Fibroblast of lung (primary cell): ENCODE measurements at regions not wholly inside any gene's neighbourhood (a gene's known extent, or its start where the extent isn't known, plus 50 kb on each side); places are given as distances from the start of the nearest gene placed in this dataset.

Experiments
- DNase-seq, 2 donors: peaks; one replicate each; pipeline versions ENCODE4 v3.0.0 to v3.0.0-alpha.2; 2010; ENCODE audit warnings: low read depth in 2 of 2
- H2AFZ ChIP-seq: 2 replicates; pipeline ENCODE4 v1.5.1; 2012; ENCODE audit warnings: low read length, control low read depth, inconsistent platforms
- H3K27ac ChIP-seq: 2 replicates; pipeline ENCODE4 v1.5.1; 2011; ENCODE audit warnings: low read length, control low read depth; ENCODE audit not compliant: insufficient read depth
- H3K27me3 ChIP-seq: 2 replicates; pipeline ENCODE4 v1.5.1; 2011; ENCODE audit warnings: mild to moderate bottlenecking, low read length; ENCODE audit not compliant: control insufficient read depth, insufficient read depth
- H3K36me3 ChIP-seq: 2 replicates; pipeline ENCODE4 v1.5.1; 2011; ENCODE audit warnings: low read length; ENCODE audit not compliant: control insufficient read depth, insufficient read depth
- H3K4me1 ChIP-seq: 2 replicates; pipeline ENCODE4 v1.5.1; 2011; ENCODE audit warnings: low read length; ENCODE audit not compliant: control insufficient read depth, insufficient read depth; ENCODE audit errors: extremely low read depth
- H3K4me2 ChIP-seq: 2 replicates; pipeline ENCODE4 v1.5.1; 2011; ENCODE audit warnings: low read length, control low read depth; ENCODE audit not compliant: insufficient read depth; ENCODE audit errors: extremely low read depth
- H3K4me3 ChIP-seq, 4 experiments: fragments of 200-600 bp in 1 of 4; sonication (generic) in 1 of 4; replicated peaks in 1 of 4; 2 replicates each; pipeline ENCODE4 v1.5.1; 2011 to 2016; ENCODE audit warnings: low read length in 4 of 4, low read depth in 3 of 4, mild to moderate bottlenecking in 3 of 4, control low read depth in 2 of 4, inconsistent platforms in 1 of 4, mixed read lengths in 1 of 4; ENCODE audit not compliant: insufficient read depth in 1 of 4; ENCODE audit errors: control extremely low read depth in 1 of 4
- H3K79me2 ChIP-seq: 2 replicates; pipeline ENCODE4 v1.5.1; 2012; ENCODE audit warnings: mild to moderate bottlenecking, low read length, inconsistent platforms; ENCODE audit not compliant: control insufficient read depth, insufficient read depth
- H3K9ac ChIP-seq: 2 replicates; pipeline ENCODE4 v1.5.1; 2011; ENCODE audit warnings: mild to moderate bottlenecking, low read length, control low read depth; ENCODE audit not compliant: insufficient read depth
- H3K9me3 ChIP-seq: 2 replicates; pipeline ENCODE4 v1.5.1; 2012; ENCODE audit warnings: low read depth, low read length; ENCODE audit not compliant: control insufficient read depth, insufficient read depth
- H4K20me1 ChIP-seq: 2 replicates; pipeline ENCODE4 v1.5.1; 2011; ENCODE audit warnings: low read length; ENCODE audit not compliant: control insufficient read depth, insufficient read depth; ENCODE audit errors: extremely low read depth
- EZH2 ChIP-seq: IDR thresholded peaks from 2 replicates; pipeline ENCODE4 v1.5.1; 2012; ENCODE audit warnings: low read length, control low read depth, mild to moderate bottlenecking; ENCODE audit errors: missing control alignments
- TF ChIP-seq, protein P1 (sequence below), 2 donors: IDR thresholded peaks in 1 of 2; conservative IDR thresholded peaks in 1 of 2; 1 replicate in 1 of 2; 2 replicates in 1 of 2; pipeline ENCODE4 v1.5.1; 2011 to 2012; ENCODE audit warnings: low read length in 2 of 2, control low read depth in 1 of 2, inconsistent platforms in 1 of 2, low read depth in 1 of 2, mild to moderate bottlenecking in 1 of 2

- Histone ChIP-seq H3K9ac (no peak overlapping the region), H3K36me3 (no peaks in the 10 kb centered on the region), H3K27me3 (no peaks in the 10 kb centered on the region), H2AFZ (no peak overlapping the region), H3K79me2 (no peaks in the 10 kb centered on the region), H3K9me3 (no peaks in the 10 kb centered on the region), H3K4me2 (no peak overlapping the region), H3K27ac (no peak overlapping the region), H3K4me1 (no peaks in the 10 kb centered on the region), H3K4me3 (no peak overlapping the region), H4K20me1 (no peaks in the 10 kb centered on the region)
- TF ChIP-seq, protein P1, sequence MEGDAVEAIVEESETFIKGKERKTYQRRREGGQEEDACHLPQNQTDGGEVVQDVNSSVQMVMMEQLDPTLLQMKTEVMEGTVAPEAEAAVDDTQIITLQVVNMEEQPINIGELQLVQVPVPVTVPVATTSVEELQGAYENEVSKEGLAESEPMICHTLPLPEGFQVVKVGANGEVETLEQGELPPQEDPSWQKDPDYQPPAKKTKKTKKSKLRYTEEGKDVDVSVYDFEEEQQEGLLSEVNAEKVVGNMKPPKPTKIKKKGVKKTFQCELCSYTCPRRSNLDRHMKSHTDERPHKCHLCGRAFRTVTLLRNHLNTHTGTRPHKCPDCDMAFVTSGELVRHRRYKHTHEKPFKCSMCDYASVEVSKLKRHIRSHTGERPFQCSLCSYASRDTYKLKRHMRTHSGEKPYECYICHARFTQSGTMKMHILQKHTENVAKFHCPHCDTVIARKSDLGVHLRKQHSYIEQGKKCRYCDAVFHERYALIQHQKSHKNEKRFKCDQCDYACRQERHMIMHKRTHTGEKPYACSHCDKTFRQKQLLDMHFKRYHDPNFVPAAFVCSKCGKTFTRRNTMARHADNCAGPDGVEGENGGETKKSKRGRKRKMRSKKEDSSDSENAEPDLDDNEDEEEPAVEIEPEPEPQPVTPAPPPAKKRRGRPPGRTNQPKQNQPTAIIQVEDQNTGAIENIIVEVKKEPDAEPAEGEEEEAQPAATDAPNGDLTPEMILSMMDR (conservative IDR thresholded peaks at IDR 0.05 in 1 of 2, IDR thresholded peaks at IDR 0.05 in 1 of 2; ENCODE audit: low read depth in 1 of 2, low read length in 2 of 2), result no peak
- no peak for TF ChIP-seq EZH2
- no peak for DNase-seq
Measured at GRCh38 chr3:74515451-74515850, 99.0 kb downstream of the CNTN3 start.

- Histone ChIP-seq H3K9ac (no peak overlapping the region), H3K79me2 (no peaks in the 10 kb centered on the region), H4K20me1 (no peaks in the 10 kb centered on the region), H3K4me2 (no peak overlapping the region), H3K9me3 (no peaks in the 10 kb centered on the region), H3K4me3 (no peak overlapping the region), H3K4me1 (no peaks in the 10 kb centered on the region), H3K36me3 (no peaks in the 10 kb centered on the region), H3K27me3 (no peaks in the 10 kb centered on the region), H3K27ac (no peak overlapping the region), H2AFZ (no peak overlapping the region)
- TF ChIP-seq, protein P1 (conservative IDR thresholded peaks at IDR 0.05 in 1 of 2, IDR thresholded peaks at IDR 0.05 in 1 of 2; ENCODE audit: low read depth in 1 of 2, low read length in 2 of 2), result no peak
- TF ChIP-seq EZH2, result no peak
- DNase-seq, result no peak
Measured at GRCh38 chr3:74511078-74511477, 103.4 kb downstream of the CNTN3 start.

GRCh38 chr3:74510261-74510818 is 104.1 kb downstream of the CNTN3 start:
- H3K9me3 ChIP-seq, result no peaks in the 10 kb centered on the region
- DNase-seq, result no peak

More at GRCh38 chr3:74510261-74510818, 104.1 kb downstream of the CNTN3 start:
- Histone ChIP-seq H3K4me2 (no peak overlapping the region), H3K4me3 (no peak overlapping the region), H3K4me1 (no peaks in the 10 kb centered on the region), H4K20me1 (no peaks in the 10 kb centered on the region), H3K9ac (no peak overlapping the region), H3K27me3 (no peaks in the 10 kb centered on the region), H3K36me3 (no peaks in the 10 kb centered on the region), H2AFZ (no peak overlapping the region), H3K27ac (no peak overlapping the region), H3K79me2 (no peaks in the 10 kb centered on the region)
- TF ChIP-seq, protein P1 (conservative IDR thresholded peaks at IDR 0.05 in 1 of 2, IDR thresholded peaks at IDR 0.05 in 1 of 2; ENCODE audit: low read depth in 1 of 2, low read length in 2 of 2), result no peak
- TF ChIP-seq EZH2, result no peak
